Tibial nerve (tissue), 4 donors: ENCODE measurements at regions not wholly inside any gene's neighbourhood (a gene's known extent, or its start where the extent isn't known, plus 50 kb on each side); places are given as distances from the start of the nearest gene placed in this dataset.

Source experiments
- DNase-seq, 2 donors: peaks; one replicate each; pipeline ENCODE4 v3.0.0-alpha.2; 2019; ENCODE audit warnings: low spot score in 2 of 2
- H3K27ac ChIP-seq, 4 donors: fragments of 200-600 bp; sonication (generic) in 3 of 4; one replicate each; pipeline ENCODE4 v1.5.1; 2017 to 2019; ENCODE audit warnings: mild to moderate bottlenecking in 1 of 4
- H3K27me3 ChIP-seq, 2 donors: fragments of 200-600 bp; sonication (generic) in 1 of 2; one replicate each; pipeline versions ENCODE4 v1.5.1 to v1.6.0; 2017 to 2019
- H3K36me3 ChIP-seq, 3 donors: fragments of 200-600 bp; sonication (generic); one replicate each; pipeline ENCODE4 v1.5.1; 2018 to 2019
- H3K4me1 ChIP-seq, 4 donors: fragments of 200-600 bp; sonication (generic) in 3 of 4; one replicate each; pipeline ENCODE4 v1.5.1; 2017 to 2019
- H3K4me3 ChIP-seq, 4 donors: fragments of 200-600 bp; sonication (generic) in 3 of 4; one replicate each; pipeline ENCODE4 v1.5.1; 2017 to 2019; ENCODE audit warnings: mild to moderate bottlenecking in 1 of 4, moderate library complexity in 1 of 4
- H3K9me3 ChIP-seq, 4 donors: fragments of 200-600 bp; sonication (generic) in 3 of 4; one replicate each; pipeline ENCODE4 v1.5.1; 2017 to 2019
- CTCF ChIP-seq, 5 experiments: fragments of 200-600 bp in 3 of 5; fragments of 450-650 bp in 2 of 5; sonication (generic) in 3 of 5; IDR thresholded peaks; one replicate each; pipeline ENCODE4 v1.5.1; 2016 to 2019; ENCODE audit warnings: antibody characterized with exemption in 5 of 5, mild to moderate bottlenecking in 3 of 5, moderate library complexity in 2 of 5
- EP300 ChIP-seq, 2 donors: sonication (generic); formaldehyde crosslinking; IDR thresholded peaks; one replicate each; pipeline ENCODE4 v1.6.1; 2017; ENCODE audit warnings: antibody characterized with exemption in 2 of 2, mild to moderate bottlenecking in 1 of 2
- POLR2A ChIP-seq, 2 donors: fragments of 450-650 bp; IDR thresholded peaks; one replicate each; pipeline ENCODE4 v1.6.1; 2017; ENCODE audit warnings: antibody characterized with exemption in 2 of 2, mild to moderate bottlenecking in 2 of 2, moderate library complexity in 2 of 2
- WGBS, 2 donors: methylation state at CpG; one replicate each; pipeline ENCODE4 v1.1.5; 2018; 5-methylcytosine and 5-hydroxymethylcytosine counted together

DNA sequence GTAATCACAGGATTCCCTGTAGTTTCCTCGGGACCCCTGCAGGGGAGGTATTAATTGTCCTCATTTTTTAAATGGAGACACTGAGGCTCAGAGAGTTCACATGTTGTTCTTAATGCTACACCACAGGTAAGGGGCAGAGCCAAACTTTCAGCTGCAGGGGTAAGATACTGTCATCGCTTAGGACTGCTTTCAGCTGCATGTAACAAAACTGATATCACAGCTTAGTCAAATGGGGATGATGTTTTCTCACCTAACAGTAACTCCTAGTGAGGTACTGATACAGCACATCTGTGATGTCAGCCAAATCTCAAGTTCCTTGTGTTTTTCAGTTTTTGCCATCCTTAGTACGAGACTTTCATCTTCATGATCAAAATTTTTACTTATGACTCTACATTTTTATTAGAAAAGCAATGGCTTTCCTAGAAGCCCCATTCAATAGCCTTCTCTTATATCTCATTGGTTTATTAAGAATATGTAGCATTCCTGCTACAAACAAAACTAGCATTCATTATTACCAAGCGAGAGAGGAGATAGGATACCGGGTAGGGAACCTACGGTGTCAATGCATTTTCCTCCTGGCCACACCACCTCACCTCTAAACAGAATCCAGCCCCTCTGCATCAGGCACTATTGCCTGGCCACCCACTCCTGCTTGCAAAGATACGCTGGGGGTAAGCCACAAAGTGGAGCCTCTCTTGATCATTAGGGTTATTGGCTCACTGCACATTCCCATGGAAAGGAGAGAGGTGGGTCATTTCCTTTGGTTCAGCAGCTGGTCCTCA, 557.5 kb downstream of the CD83 start:
- no peak for TF ChIP-seq POLR2A (IDR thresholded peaks at IDR 0.05)
- TF ChIP-seq EP300 (IDR thresholded peaks at IDR 0.05) = no peak
- no peak for TF ChIP-seq CTCF (IDR thresholded peaks at IDR 0.05)
- no peak for DNase-seq
- no peaks in the 10 kb centered on the region for H3K4me1 ChIP-seq
- no peaks in the 10 kb centered on the region for H3K36me3 ChIP-seq
- no peaks in the 10 kb centered on the region for H3K27me3 ChIP-seq
- WGBS, 2 donors = 86 to 91% methylated on average over 7 of the region's 7 CpGs
- no peak overlapping the region for H3K4me3 ChIP-seq
- H3K27ac ChIP-seq = no peak overlapping the region
- no peaks in the 10 kb centered on the region for H3K9me3 ChIP-seq

DNA sequence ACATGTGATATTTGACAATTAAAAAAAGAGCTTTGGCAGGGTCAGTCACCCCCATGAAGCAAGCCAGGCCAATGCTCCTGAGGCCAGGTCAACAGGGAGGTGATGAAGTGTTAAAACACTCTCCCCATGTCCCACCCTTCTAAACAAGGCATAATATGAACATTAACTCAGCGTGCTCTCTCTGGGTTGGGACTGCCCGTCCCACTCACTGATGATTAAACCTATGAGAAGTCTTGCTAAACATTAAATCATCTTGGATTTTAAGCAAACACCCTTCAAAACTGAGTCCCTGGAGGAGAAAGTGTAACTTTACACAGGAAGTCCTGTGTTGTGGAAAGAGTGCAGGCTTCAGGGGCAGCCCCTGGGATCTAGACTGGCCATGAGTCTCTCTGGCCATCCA, 558.5 kb downstream of the CD83 start:
- 83 to 84% methylated on average over 2 of the region's 2 CpGs for WGBS, 2 donors
- H3K4me3 ChIP-seq = no peak overlapping the region
- DNase-seq = no peak
- H3K27ac ChIP-seq = no peak overlapping the region
- H3K9me3 ChIP-seq = no peaks in the 10 kb centered on the region
- no peaks in the 10 kb centered on the region for H3K36me3 ChIP-seq
- no peak for TF ChIP-seq CTCF (IDR thresholded peaks at IDR 0.05)
- TF ChIP-seq POLR2A (IDR thresholded peaks at IDR 0.05) = no peak
- TF ChIP-seq EP300 (IDR thresholded peaks at IDR 0.05) = no peak
- H3K27me3 ChIP-seq = no peaks in the 10 kb centered on the region
- no peaks in the 10 kb centered on the region for H3K4me1 ChIP-seq

DNA sequence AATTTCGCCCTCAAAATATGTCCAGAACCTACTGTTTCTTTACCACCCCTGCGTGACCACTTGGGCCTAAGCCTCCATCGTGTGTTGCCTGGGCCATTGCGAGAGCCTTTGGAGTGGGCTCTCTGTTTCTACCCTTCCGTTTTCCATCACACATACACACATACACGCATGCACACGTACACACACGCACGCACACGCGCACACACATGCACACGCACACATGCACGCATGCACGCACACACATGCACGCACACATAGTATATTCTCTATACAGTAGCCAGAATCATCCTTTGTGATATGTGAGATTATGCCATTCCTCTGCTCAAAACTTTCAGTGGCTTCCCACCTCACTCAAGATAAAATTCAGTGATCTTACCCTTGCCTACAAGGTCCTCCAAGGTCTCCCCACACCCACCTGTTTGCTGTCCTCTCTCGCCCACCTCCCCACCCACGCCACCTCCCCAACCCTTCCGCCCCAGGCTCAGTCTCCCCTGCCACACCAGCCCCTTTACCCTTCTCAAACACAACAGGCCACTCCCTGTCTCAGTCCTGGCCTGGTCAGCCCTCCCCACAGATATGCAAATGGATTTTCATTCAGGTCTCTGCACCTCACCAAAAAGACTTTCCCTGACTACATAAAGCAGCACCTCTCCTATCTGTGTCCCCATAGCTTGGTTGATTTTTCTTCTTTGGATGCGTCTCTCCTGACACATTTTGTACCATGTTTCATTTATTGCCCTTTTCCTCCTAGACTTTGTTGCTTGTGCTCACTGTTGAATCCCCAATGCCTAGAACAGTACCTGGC, 559.6 kb downstream of the CD83 start:
- Histone ChIP-seq H3K36me3 (no peaks in the 10 kb centered on the region), H3K27ac (no peak overlapping the region), H3K27me3 (no peaks in the 10 kb centered on the region), H3K4me1 (no peaks in the 10 kb centered on the region), H3K9me3 (no peaks in the 10 kb centered on the region), H3K4me3 (no peak overlapping the region)
- DNase-seq = no peak
- WGBS, 2 donors = 94 to 97% methylated on average over 19 of the region's 19 CpGs
- TF ChIP-seq EP300 (IDR thresholded peaks at IDR 0.05) (no peak), POLR2A (IDR thresholded peaks at IDR 0.05) (no peak), CTCF (IDR thresholded peaks at IDR 0.05) (no peak)

GRCh38 chr6:14681699-14682487, 564.0 kb upstream of the JARID2 start:
- H3K27me3 ChIP-seq = no peaks in the 10 kb centered on the region
- 88 to 89% methylated on average over 11 of the region's 11 CpGs for WGBS, 2 donors
- no peaks in the 10 kb centered on the region for H3K4me1 ChIP-seq
- no peaks in the 10 kb centered on the region for H3K36me3 ChIP-seq
- H3K4me3 ChIP-seq = no peak overlapping the region
- no peaks in the 10 kb centered on the region for H3K9me3 ChIP-seq
- H3K27ac ChIP-seq = no peak overlapping the region
- DNase-seq = no peak
- TF ChIP-seq CTCF (IDR thresholded peaks at IDR 0.05) (no peak), EP300 (IDR thresholded peaks at IDR 0.05) (no peak), POLR2A (IDR thresholded peaks at IDR 0.05) (no peak)
